Keratinocyte (primary cell): ENCODE measurements at regions not wholly inside any gene's neighbourhood (a gene's known extent, or its start where the extent isn't known, plus 50 kb on each side); places are given as distances from the start of the nearest gene placed in this dataset.

Experiments
- DNase-seq: peaks from one replicate; pipeline ENCODE4 v3.0.0-alpha.2; 2011; ENCODE audit warnings: low read depth, missing footprints, low spot score
- FAIRE-seq: peaks from 2 replicates; lab custom pipeline; 2011; peaks lifted over from hg19 to GRCh38; lab: Jason Lieb, UNC
- H2AFZ ChIP-seq: 2 replicates; pipeline ENCODE4 v1.6.0; 2012; ENCODE audit warnings: low read length, control low read depth, inconsistent platforms; ENCODE audit not compliant: control insufficient read depth
- H3K27ac ChIP-seq: 2 replicates; pipeline ENCODE4 v1.5.1; 2011; ENCODE audit warnings: low read length; ENCODE audit not compliant: control insufficient read depth, insufficient read depth
- H3K27me3 ChIP-seq: 3 replicates; pipeline ENCODE4 v1.6.0; 2011; ENCODE audit warnings: low read length; ENCODE audit not compliant: control insufficient read depth, insufficient read depth; ENCODE audit errors: extremely low read depth
- H3K36me3 ChIP-seq, 2 experiments: 2 replicates in 1 of 2; 3 replicates in 1 of 2; pipeline ENCODE4 v1.5.1; 2011; ENCODE audit warnings: low read length in 2 of 2, mild to moderate bottlenecking in 1 of 2; ENCODE audit not compliant: control insufficient read depth in 2 of 2, insufficient read depth in 2 of 2; ENCODE audit errors: extremely low read depth in 1 of 2
- H3K4me1 ChIP-seq: 3 replicates; pipeline ENCODE4 v1.5.1; 2011; ENCODE audit warnings: low read length; ENCODE audit not compliant: control insufficient read depth, insufficient read depth; ENCODE audit errors: extremely low read depth
- H3K4me2 ChIP-seq: 3 replicates; pipeline ENCODE4 v1.6.0; 2011; ENCODE audit warnings: low read depth, low read length; ENCODE audit not compliant: control insufficient read depth, insufficient read depth; ENCODE audit errors: extremely low read depth
- H3K4me3 ChIP-seq, 3 experiments: fragments of 200-600 bp in 1 of 3; sonication (generic) in 1 of 3; 2 replicates in 2 of 3; 3 replicates in 1 of 3; pipeline ENCODE4 v1.5.1; 2011 to 2016; ENCODE audit warnings: low read length in 3 of 3, mild to moderate bottlenecking in 3 of 3, control low read depth in 2 of 3, inconsistent platforms in 1 of 3, low read depth in 1 of 3, mixed read lengths in 1 of 3, mixed run types in 1 of 3, moderate library complexity in 1 of 3; ENCODE audit not compliant: control insufficient read depth in 2 of 3, insufficient read depth in 2 of 3; ENCODE audit errors: extremely low read depth in 1 of 3
- H3K79me2 ChIP-seq: 2 replicates; pipeline ENCODE4 v1.6.0; 2012; ENCODE audit warnings: low read length; ENCODE audit not compliant: control insufficient read depth, insufficient read depth
- H3K9ac ChIP-seq: 3 replicates; pipeline ENCODE4 v1.6.0; 2011; ENCODE audit warnings: low read length; ENCODE audit not compliant: control insufficient read depth, insufficient read depth; ENCODE audit errors: extremely low read depth
- H3K9me1 ChIP-seq: 3 replicates; pipeline ENCODE4 v1.6.0; 2011; ENCODE audit warnings: low read length; ENCODE audit not compliant: control insufficient read depth, insufficient read depth; ENCODE audit errors: extremely low read depth
- H3K9me3 ChIP-seq: 2 replicates; pipeline ENCODE4 v1.5.1; 2012; ENCODE audit warnings: low read depth, low read length; ENCODE audit not compliant: control insufficient read depth
- H4K20me1 ChIP-seq: 3 replicates; pipeline ENCODE4 v1.6.0; 2011; ENCODE audit warnings: low read length; ENCODE audit not compliant: control insufficient read depth, insufficient read depth; ENCODE audit errors: extremely low read depth
- CTCF ChIP-seq, 3 experiments: IDR thresholded peaks in 1 of 3; conservative IDR thresholded peaks in 1 of 3; optimal IDR thresholded peaks in 1 of 3; 2 replicates in 2 of 3; 3 replicates in 1 of 3; pipeline versions ENCODE3 to v1.5.1; 2011; ENCODE audit warnings: low read length in 3 of 3, mild to moderate bottlenecking in 3 of 3, moderate library complexity in 2 of 3, control low read depth in 1 of 3, inconsistent platforms in 1 of 3; ENCODE audit not compliant: insufficient read depth in 2 of 3; ENCODE audit errors: extremely low read depth in 1 of 3
- EZH2 ChIP-seq: IDR thresholded peaks from one replicate; pipeline ENCODE4 v1.6.1; 2012; ENCODE audit warnings: inconsistent platforms, mild to moderate bottlenecking, low read length, moderate library complexity
- dilution Hi-C: fragments of 300-500 bp; cut with MboI; formaldehyde crosslinking; loops from one replicate; pipeline ENCODE4 v1.7.0; 2020; ENCODE audit warnings: low sequenced_read_pairs; ENCODE audit not compliant: extremely low pct_ligation_motif_present

- Histone ChIP-seq H3K36me3 (no peaks in the 10 kb centered on the region), H3K4me3 (no peak overlapping the region), H4K20me1 (no peaks in the 10 kb centered on the region), H3K79me2 (no peaks in the 10 kb centered on the region), H2AFZ (no peak overlapping the region), H3K9me1 (no peaks in the 10 kb centered on the region), H3K9me3 (no peaks in the 10 kb centered on the region), H3K4me1 (no peaks in the 10 kb centered on the region), H3K4me2 (no peak overlapping the region), H3K27me3 (peaks cover 27% of the 10 kb centered on the region), H3K27ac (no peak overlapping the region), H3K9ac (no peak overlapping the region)
- DNase-seq: no peak
- TF ChIP-seq EZH2 (no peak), CTCF (optimal IDR thresholded peaks at IDR 0.05 in 1 of 3, IDR thresholded peaks at IDR 0.05 in 1 of 3, conservative IDR thresholded peaks at IDR 0.05 in 1 of 3; ENCODE audit: extremely low read depth in 1 of 3, insufficient read depth in 2 of 3, low read length in 3 of 3) (no peak)
- no peak for FAIRE-seq
- dilution Hi-C loops: no loop called here
Observed at GRCh38 chr13:29935309-29935981, 85.0 kb upstream of the UBL3 start.

- no peak overlapping the region for H3K9ac ChIP-seq
- no peaks in the 10 kb centered on the region for H3K9me3 ChIP-seq
- H3K79me2 ChIP-seq: no peaks in the 10 kb centered on the region
- no peak overlapping the region for H2AFZ ChIP-seq
- no peaks in the 10 kb centered on the region for H3K9me1 ChIP-seq
- H4K20me1 ChIP-seq: no peaks in the 10 kb centered on the region
- no peak overlapping the region for H3K27ac ChIP-seq
- H3K36me3 ChIP-seq: no peaks in the 10 kb centered on the region
- H3K4me3 ChIP-seq: no peak overlapping the region
- H3K27me3 ChIP-seq: peaks cover 24% of the 10 kb centered on the region
- dilution Hi-C loops: no loop called here
- DNase-seq: no peak
- no peak overlapping the region for H3K4me2 ChIP-seq
- H3K4me1 ChIP-seq: no peaks in the 10 kb centered on the region
- no peak for TF ChIP-seq CTCF (optimal IDR thresholded peaks at IDR 0.05 in 1 of 3, IDR thresholded peaks at IDR 0.05 in 1 of 3, conservative IDR thresholded peaks at IDR 0.05 in 1 of 3; ENCODE audit: extremely low read depth in 1 of 3, insufficient read depth in 2 of 3, low read length in 3 of 3)
- no peak for TF ChIP-seq EZH2
- no peak for FAIRE-seq
Observed at GRCh38 chr13:29934531-29935308, 84.3 kb upstream of the UBL3 start.
